Mononuclear cell (primary cell): ENCODE measurements at regions not wholly inside any gene's neighbourhood (a gene's known extent, or its start where the extent isn't known, plus 50 kb on each side); places are given as distances from the start of the nearest gene placed in this dataset.

Experiments
- H3K27me3 ChIP-seq: 2 replicates; pipeline ENCODE4 v1.6.0; 2011; ENCODE audit warnings: low read length, control low read depth; ENCODE audit not compliant: insufficient read depth
- H3K4me1 ChIP-seq: 2 replicates; pipeline ENCODE4 v1.5.1; 2011; ENCODE audit warnings: mild to moderate bottlenecking, low read length, control low read depth; ENCODE audit not compliant: insufficient read depth
- H3K4me3 ChIP-seq: 2 replicates; pipeline ENCODE4 v1.5.1; 2011; ENCODE audit warnings: mild to moderate bottlenecking, low read length, moderate library complexity
- H3K9me3 ChIP-seq: 2 replicates; pipeline ENCODE4 v1.5.1; 2011; ENCODE audit warnings: low read depth, mild to moderate bottlenecking, control low read depth, low read length

DNA sequence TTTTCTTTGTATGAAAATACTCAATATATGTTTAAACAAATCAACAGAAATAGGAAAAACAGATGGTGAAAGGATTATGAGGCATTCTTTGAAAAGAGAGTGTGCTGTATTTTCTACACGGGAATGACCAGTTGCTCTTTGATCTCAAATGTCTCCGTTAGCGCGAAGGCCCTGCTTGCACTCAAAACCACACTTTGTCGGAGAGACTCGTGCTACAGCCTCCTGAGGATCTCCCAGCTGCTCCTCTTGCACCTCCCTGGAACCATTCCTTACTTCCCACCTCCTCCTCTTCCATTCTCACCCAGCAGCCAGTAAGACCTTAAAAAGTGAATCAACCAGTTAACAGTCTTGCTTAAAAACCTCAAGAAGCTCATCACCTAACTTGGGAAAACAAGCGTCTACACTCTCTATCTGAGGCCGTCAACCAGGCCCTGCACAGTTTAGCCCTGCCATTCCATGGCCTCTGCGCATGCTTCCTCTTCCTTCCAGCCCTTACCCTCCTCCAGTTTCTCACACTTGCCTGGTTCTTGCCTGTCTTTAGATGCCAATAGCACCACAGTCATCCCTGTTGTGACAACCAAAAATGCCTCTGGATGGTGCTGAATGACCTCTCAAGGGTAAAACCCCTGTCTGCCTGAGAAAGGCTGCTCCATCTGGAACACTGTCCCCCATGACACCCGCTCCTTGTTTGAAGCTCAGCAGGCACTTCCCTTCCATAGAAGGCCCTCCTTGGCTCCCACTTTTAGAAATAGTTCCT, 594.7 kb upstream of the WWC1 start:
- Histone ChIP-seq H3K4me3 (no peak overlapping the region), H3K4me1 (no peaks in the 10 kb centered on the region), H3K27me3 (no peaks in the 10 kb centered on the region), H3K9me3 (no peaks in the 10 kb centered on the region)

DNA sequence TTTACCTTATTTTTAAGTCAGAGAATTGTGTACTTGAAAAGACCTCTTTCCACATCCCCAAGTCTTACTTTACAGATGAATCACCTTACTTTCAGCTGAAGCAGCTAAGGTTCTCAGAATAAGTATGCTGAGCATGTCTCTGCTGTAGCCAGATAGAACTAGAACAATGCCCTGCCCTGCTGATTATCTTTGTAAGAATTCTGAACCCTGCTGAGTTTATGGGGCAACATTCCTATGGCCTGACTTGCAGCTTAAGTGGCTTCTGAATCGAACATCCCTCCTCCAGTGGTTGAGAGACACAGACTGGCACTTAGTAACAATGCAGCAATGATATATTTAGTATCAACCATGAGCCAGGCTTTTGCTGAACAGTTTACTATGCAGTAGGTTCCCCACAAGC, 592.0 kb upstream of the WWC1 start:
- Histone ChIP-seq H3K9me3 (no peaks in the 10 kb centered on the region), H3K4me3 (no peak overlapping the region), H3K27me3 (no peaks in the 10 kb centered on the region), H3K4me1 (no peaks in the 10 kb centered on the region)

DNA sequence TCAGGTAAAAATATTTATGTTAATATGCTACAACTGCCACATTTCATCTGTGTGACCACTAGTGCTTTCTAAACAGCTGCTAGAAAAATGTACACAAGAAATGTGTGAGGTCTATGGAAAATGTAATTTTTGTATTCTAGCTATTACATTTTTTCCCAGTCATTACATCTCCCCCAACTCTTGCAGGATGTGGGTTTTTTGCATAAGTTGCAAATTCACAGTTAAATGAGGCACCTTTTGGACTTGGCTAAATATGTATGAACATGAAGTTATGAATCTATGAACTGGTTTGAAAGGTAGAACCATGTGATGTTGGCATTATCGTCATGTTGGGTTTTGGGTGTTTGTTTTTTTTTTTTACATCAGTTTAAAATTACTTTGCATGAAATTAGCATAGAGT, 590.4 kb upstream of the WWC1 start:
- Histone ChIP-seq H3K4me1 (no peaks in the 10 kb centered on the region), H3K4me3 (no peak overlapping the region), H3K27me3 (no peaks in the 10 kb centered on the region), H3K9me3 (no peaks in the 10 kb centered on the region)

DNA sequence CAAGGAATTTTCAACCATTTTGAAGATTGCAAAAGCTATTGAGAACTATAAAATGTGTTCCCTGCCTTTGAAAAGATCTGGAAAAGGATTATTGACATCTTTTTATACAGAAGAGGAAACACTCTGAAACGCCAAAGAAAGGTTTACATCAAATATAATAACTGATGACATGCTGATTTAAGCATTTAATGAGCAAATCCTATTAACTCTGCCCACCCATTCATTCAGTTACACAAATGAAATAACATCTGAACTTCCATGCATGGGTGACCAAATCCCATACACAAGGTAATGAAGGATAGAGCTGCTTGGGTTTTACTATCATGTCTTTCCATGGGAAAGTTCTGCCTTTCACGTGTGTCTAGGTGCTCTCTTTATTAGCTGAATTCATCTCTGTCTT, 589.4 kb upstream of the WWC1 start:
- Histone ChIP-seq H3K27me3 (no peaks in the 10 kb centered on the region), H3K4me1 (no peaks in the 10 kb centered on the region), H3K9me3 (no peaks in the 10 kb centered on the region), H3K4me3 (no peak overlapping the region)

DNA sequence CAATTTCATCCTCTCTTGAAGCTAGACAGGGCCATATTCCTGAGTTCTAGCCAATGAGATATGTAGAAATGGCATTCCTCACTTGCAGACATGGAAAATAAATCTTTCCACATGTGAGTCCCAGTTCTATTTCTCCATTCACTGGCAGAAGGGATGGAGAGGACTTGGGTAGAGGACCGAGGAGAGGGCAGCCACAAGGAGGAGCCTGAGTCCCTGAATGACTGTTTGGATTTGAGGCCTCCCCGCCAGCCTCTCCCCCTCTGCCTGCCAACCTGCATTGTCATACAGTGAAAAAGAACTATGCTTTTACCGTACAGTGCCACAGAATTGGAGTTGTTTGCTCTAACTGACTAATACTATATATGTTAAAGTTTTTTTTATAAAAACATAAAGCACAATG, 583.0 kb upstream of the WWC1 start:
- H3K27me3 ChIP-seq: no peaks in the 10 kb centered on the region
- no peaks in the 10 kb centered on the region for H3K9me3 ChIP-seq
- H3K4me1 ChIP-seq: no peaks in the 10 kb centered on the region

DNA sequence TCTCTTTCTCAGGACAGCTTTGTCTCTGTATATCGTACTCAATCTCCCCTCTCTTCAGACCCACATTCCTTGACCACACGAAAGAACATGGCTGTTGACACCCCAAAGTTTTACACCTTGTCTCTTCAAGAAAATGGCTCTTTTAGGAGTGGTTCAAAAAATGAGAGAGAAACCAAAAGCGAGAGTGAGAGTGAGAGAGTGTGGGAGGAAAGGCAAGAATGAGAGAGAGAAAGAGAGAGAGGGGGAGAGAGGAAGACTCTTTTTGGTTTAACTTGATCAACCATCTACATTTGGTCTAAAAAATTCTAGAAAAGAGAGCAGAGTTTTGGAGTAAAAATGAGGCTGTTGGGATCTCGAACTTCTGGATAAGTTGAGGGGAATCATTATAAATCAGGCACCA, 581.8 kb upstream of the WWC1 start:
- Histone ChIP-seq H3K9me3 (no peaks in the 10 kb centered on the region), H3K4me1 (no peaks in the 10 kb centered on the region), H3K27me3 (no peaks in the 10 kb centered on the region), H3K4me3 (no peak overlapping the region)

More for the DNA sequence above, 583.0 kb upstream of the WWC1 start:
- no peak overlapping the region for H3K4me3 ChIP-seq

DNA sequence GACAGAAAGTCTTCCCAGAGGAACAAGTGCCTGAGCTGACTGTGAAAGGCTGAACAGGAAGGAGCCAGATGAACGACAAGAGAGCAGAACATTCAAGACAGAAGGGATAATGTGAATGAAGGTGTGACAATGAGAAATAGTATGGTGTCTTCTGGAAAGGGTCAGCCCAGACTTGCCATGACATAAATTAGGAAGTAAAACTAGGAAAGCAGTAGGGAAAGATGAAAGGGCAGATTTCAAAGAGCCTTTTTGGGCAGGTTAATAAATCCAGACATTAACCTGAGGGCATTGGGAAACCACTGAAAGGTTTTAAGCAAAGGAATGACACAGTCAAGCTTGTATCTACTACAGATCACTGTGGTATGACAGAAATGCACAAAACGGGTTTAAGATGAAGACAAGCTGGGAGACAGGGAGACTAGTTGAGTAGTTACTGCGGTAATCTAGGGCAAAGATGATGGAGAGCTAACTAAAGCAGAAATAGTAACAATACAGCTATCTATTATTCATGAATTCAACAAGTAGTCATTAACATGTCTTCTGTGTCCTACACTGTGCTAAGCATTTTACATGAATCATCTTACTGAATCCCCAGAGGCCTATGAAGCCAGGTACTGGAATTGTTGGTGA, 580.9 kb upstream of the WWC1 start:
- no peaks in the 10 kb centered on the region for H3K27me3 ChIP-seq
- H3K9me3 ChIP-seq: no peaks in the 10 kb centered on the region
- H3K4me1 ChIP-seq: no peaks in the 10 kb centered on the region
- H3K4me3 ChIP-seq: no peak overlapping the region

DNA sequence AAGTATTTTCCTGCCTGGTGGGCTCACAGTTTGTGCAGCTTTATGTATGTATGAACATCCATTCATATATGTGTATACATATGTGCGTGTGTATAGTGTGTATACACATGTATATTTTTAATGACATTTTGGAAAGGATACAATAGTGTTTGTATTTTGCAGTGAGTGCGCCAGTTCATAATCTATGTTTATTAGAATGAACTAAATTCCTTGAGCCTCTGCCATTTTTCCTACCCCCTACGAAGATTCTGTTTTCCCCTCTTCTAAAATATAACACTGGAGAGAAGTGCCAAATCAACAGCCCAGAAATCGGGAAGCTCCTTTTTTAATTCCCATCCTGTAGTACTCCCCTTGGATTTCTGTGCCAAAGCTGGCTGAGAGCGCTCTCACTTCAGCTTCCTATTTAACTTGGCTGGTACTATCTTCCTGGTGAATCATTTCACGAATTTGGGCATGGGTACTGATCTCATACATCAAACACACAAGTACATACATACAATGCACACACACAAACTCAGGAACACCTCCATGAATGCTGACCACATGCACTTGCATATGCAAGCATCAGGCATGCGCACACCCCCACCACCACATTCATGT, 578.4 kb upstream of the WWC1 start:
- Histone ChIP-seq H3K4me1 (no peaks in the 10 kb centered on the region), H3K9me3 (no peaks in the 10 kb centered on the region), H3K4me3 (no peak overlapping the region), H3K27me3 (no peaks in the 10 kb centered on the region)

DNA sequence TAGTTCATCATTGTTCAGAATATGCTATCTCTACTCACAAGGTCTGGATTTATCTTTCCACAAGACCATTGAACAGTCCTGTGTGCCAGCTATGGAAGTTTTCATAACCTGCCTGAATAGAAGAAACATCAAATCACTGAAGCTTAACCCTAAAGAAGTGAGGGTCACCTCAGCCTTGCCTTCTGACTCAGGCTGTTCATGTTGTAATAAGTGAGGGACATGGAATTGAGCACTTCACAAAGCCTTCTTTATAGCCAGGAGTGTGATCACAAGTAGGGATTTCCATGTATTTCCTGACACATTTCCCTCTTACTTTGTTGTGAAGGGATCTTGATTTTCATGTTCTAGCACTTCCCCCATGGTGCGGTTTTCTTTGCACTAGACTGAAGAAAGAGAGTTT, 577.5 kb upstream of the WWC1 start:
- Histone ChIP-seq H3K4me3 (no peak overlapping the region), H3K9me3 (no peaks in the 10 kb centered on the region), H3K4me1 (no peaks in the 10 kb centered on the region), H3K27me3 (no peaks in the 10 kb centered on the region)

DNA sequence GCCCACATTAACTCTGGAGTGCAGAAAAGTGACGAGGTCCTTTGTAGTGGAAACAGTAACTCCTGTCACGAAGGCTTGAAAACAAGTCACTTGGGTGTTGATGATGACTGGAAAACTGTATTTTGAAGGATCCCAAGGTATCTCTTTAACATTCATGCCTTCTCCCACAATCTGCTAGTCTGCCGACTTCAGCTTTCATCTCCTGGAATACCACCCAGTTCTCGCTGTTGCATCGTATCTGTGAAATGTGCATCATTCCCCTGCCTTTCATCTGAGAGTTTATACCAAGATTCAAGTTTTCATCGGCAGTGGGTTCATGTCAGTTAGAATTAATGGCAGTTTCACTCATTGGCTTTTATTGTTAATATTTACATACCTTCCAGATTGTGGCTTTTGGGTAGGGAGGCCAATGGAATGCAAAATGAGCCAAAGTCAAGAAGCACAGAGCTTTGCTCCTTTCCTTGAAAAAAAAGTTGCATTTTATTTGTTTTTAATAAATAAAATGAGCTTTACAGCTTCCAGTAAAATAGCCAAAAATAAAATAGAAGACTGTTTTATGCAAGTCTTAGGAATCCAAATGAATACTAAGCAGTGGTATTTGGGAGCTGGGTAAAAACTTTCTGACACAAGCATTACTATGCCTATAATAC, 575.2 kb upstream of the WWC1 start:
- Histone ChIP-seq H3K9me3 (no peaks in the 10 kb centered on the region), H3K4me3 (no peak overlapping the region), H3K4me1 (no peaks in the 10 kb centered on the region), H3K27me3 (no peaks in the 10 kb centered on the region)

DNA sequence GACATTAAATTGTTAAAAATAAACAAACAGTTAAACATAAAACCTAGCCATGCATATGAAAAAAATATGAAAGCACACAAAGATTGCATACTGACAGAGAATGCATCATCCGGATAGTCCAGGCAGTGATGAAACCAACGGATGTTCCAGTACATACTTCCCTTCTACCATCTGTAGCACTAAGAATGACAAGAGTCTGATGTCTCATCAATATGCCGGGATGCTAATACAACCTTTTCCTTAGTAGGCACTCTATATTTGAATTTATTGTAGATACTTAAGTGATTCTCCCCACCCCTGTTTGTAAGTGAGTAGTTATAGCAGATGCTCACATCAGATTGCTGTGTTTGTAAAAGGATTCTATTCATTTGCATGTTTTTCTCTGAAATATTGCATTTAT, 571.2 kb upstream of the WWC1 start:
- no peaks in the 10 kb centered on the region for H3K27me3 ChIP-seq
- H3K4me1 ChIP-seq: no peaks in the 10 kb centered on the region
- H3K4me3 ChIP-seq: no peak overlapping the region
- no peaks in the 10 kb centered on the region for H3K9me3 ChIP-seq

DNA sequence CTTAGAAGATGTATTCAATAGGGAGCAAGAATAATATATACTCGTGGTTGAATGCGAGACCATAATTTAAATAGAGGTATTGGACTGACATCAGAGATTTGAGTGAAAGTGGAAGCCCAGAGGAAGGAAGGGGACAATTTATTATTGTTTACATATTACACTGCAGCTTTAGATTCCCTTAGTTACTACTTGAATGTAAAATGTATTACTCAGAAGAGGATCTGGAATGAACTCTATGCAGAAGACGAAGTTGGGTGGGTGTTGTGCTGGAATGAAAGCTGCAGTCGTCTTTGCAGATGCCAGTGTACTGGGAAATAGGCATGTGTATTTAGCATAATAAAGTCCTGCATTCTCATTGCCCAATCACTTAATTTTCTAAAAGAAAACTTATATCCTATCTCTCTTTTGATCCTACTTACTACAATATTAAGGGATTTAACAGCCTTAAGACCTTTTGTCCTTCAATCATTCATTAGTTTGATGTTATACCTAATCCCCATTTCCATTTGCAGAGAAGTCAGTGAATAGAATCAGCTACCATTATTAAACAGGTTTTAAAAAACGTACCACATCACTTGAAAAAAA, 570.7 kb upstream of the WWC1 start:
- Histone ChIP-seq H3K4me3 (no peak overlapping the region), H3K9me3 (no peaks in the 10 kb centered on the region), H3K4me1 (no peaks in the 10 kb centered on the region), H3K27me3 (no peaks in the 10 kb centered on the region)

DNA sequence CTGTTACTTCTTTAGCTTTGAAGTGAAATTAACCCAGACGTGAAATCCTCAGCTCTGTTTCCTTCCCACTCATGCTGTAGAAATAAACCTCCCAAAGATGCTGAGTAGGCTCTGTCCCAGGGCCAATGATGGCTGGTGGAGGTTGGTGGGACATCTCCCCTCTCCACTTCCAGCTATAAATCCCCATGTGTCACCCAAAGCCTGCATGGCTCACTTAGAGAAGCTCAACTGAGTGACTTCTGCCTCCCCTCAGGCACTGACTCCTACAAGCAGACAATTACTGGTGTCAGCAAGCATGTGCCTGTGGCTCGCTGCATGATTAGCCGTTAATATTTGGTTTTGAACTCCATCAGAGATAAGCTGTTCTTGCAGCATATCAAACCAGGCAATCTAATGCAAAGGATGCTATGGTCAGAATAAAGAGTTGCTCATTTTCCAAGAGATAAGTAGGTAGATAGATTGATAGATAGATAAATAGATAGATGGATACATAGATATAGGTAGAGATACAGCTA, 569.5 kb upstream of the WWC1 start:
- Histone ChIP-seq H3K27me3 (no peaks in the 10 kb centered on the region), H3K4me3 (no peak overlapping the region), H3K4me1 (no peaks in the 10 kb centered on the region), H3K9me3 (no peaks in the 10 kb centered on the region)

DNA sequence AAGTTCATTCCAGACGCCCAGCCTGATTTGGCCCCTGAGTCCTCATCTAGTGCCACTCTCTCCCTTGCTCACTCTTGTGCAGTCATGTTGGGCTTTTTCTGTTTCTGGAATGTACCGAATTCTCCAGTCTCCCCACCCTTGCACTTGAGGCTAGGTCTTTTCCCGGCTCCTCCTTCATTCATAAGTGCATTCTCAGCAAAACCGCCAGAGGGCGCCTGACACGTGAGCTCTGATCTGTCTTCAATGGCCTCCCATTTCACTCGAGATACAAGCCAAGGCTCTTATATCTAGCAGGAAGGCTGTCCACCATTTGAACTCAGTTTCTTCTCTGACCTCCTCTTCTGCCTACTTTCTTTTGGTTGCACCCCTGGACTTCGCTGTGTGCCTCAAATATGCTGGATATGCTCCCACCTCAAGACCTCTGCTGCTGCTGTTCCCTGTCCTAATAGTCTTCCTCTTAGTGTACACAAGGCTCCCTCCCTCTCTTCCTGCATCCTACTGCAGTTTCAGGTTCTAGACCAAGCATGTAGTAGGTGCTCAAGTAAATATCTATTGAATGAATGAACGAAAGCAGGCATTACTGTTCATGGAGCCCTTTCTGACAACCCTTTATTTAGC, 568.1 kb upstream of the WWC1 start:
- Histone ChIP-seq H3K9me3 (no peaks in the 10 kb centered on the region), H3K4me3 (no peak overlapping the region), H3K27me3 (no peaks in the 10 kb centered on the region), H3K4me1 (no peaks in the 10 kb centered on the region)

DNA sequence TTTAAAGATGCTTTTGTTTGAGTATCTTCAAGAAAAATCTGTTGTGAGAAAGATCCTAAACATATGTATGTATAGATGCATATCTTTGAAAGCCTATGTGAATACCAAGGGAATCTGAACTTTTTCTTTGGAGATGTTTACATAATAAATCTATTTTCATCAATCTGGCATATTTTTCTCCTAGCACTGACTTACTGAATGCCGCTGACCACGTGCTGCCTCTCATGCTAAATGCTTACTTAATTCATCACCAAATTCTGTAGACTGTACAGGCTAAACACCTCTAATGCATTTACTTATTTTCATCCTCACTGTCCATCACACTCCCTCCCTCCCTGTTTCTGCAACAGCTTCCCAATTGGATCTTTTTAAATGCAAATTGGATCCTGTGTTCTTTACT, 566.2 kb upstream of the WWC1 start:
- H3K4me3 ChIP-seq: no peak overlapping the region
- no peaks in the 10 kb centered on the region for H3K27me3 ChIP-seq
- no peaks in the 10 kb centered on the region for H3K4me1 ChIP-seq

More for the DNA sequence above, 566.2 kb upstream of the WWC1 start:
- H3K9me3 ChIP-seq: no peaks in the 10 kb centered on the region
